ENCODE measurements at regions not wholly inside any gene's neighbourhood (a gene's known extent, or its start where the extent isn't known, plus 50 kb on each side); places are given as distances from the start of the nearest gene placed in this dataset.

- DNase-seq, result no peak
These were observed 1102.8 kb upstream of the KLHL29 start for GRCh38 chr2:22282220-22282619.

DNA sequence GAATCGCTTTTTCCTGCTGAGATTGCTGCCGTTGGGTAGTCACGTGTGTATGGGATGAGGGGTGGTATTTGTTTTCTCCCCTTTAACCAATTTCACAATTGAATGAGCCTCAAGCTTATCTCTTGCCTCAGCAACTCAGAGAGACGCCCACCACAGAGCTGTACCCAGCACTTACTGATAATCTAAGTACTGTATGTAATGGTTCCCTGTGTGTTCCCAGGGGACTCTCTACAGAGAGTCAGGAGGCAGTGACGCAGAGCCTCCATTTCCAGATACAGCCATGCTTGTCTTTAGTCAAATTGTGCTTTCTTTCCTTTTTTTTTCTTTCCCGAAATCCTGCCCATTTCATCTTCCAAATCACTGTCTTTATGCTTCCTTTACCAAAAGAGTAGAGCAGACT, 1102.1 kb upstream of the KLHL29 start:
- no peak for DNase-seq

GRCh38 chr2:22283436-22283835, 1101.5 kb upstream of the KLHL29 start:
- DNase-seq, result no peak

GRCh38 chr2:22290302-22290701, 1094.7 kb upstream of the KLHL29 start:
- DNase-seq, result no peak

- no peak for DNase-seq
These were observed 1094.0 kb upstream of the KLHL29 start for GRCh38 chr2:22290909-22291473.

DNA sequence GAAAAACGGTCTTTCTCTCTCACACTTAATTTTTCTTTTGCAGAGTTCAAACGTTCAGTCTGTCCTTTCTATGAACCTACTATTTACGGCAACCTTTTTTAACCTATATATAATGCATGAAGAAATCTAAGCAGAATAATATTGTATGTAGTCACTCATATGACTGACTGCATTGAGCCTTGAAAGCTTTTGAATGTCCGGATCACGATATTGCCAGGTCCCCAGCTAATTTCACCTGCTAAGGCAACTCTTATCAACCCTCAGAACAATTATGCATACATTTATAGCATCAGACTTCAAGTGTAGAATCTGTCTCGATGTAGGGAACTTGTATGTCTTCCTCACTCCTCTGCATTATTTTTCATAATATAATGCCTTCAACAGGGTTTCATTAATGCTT, 1083.8 kb upstream of the KLHL29 start:
- DNase-seq, result no peak

GRCh38 chr2:22326250-22326649, 1058.7 kb upstream of the KLHL29 start:
- no peak for DNase-seq

DNA sequence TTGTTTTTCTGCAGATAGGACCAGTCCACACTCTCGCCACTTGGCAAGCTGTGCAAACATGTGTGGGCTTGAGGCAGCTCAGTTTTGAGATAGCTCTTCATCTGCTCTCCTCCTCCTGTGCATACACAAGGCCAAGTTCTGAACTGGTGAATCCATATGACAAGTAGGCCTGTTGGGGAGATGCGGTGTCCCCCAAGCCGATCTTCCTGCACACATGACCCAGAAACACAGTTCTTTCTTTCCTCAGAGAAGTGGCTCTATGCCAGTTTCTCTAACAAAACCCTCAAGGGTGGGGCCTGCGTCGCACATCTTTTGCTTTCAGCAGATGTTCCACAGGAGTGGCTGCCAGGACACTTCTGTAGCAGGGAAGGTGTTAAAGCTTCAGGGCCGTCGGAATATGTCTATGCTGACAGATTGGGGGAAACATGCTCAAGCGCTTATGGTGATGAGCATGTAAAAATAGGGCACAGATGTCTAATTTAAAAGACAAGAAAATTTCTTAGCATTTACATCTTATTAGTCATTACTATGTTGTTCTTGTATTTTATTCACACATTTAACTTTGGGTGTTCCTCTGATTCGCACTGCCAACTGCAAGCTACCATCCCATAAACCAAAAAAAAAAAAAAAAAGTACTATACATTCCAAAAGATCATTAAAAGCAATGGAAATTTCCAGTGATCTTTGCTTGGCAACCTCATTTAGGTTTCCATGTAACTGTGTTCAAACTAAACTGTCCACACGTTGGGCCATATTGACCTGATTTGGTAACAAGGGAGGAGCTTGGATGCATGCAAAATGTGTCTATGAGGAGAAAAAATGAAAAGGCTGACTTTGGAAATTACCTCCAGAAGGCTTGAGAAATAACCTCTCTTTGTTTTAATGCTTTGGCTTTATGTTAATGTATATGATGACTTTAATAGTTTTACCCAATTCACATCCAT, 1055.5 kb upstream of the KLHL29 start:
- no peak for DNase-seq

DNA sequence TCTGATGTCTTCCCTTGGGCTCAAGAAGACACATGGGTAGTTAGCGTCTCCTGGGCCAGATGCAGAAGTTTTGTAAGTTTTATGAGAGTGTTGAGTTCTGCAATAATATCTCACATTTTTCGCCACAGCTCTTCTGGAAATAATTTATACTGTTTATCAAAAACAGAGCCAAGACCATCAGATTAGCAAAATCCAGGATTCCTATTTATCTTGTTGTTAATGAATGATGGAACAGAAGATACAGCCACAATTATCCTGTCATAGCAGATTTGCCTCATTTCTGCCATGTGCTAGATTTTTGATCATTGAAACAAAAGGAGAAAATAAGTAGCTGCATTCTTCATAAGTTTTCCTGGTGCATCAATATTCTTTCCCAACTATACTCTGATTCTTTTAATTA, 1048.6 kb upstream of the KLHL29 start:
- no peak for DNase-seq

DNA sequence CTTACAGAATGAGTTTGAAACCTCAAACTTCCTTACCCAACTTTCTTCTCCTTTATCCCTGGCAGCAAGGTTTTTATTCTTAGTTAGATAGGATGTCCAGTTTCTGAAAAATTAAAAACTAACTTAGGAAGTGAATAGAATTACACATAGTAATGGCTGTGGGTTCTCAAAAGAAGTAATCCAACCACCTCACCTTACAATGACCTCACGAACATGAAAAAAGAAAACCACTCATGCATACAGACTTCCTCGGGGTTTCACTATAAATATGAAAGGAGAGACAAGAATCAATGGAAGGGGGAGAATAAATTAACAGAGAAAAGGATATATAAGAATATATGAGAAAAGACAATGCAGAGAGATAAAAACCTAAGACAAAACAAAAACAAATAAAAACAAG, 1044.3 kb upstream of the KLHL29 start:
- DNase-seq, result no peak

DNA sequence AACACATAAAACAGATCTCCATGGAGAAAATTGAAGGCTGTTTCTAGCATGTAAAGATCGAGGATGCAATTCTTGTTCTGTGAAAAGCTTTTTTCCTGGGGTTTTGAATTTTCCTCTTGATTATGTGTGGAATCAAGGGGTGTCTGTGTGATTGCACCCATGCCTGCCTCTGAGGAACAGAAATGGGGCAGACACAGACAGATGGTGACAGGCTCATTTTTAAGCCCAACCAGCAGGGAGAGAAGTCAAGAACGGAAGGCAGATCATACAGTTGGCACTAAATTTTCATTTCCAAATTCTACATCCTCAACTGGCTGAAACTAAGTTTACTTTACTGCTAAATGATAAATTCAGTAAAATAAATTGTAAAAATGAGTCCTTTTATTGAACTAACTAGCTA, 1037.7 kb upstream of the KLHL29 start:
- no peak for DNase-seq

DNA sequence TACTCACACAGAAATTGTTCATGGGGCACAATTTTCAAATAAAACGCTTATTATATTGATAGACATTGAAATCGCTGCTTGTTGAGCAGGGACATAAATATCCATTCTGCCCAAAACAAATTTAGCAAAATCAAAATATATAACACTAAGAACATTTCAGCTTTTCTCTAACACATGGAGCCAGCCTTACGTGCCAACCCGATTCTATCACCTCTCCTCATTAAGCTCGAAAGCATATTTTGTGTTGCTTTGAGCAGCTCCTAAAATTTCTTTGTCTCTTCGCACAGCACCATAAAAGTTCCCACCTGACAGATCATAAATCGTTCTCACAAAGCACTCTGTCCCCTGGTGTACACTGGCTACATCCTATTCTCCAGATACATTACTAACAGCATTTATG, 1034.4 kb upstream of the KLHL29 start:
- no peak for DNase-seq

GRCh38 chr2:22355816-22356433, 1029.1 kb upstream of the KLHL29 start:
- peak; percentile 51 for DNase-seq

- no peak for DNase-seq
These were observed 1025.8 kb upstream of the KLHL29 start for GRCh38 chr2:22359071-22359672.

DNA sequence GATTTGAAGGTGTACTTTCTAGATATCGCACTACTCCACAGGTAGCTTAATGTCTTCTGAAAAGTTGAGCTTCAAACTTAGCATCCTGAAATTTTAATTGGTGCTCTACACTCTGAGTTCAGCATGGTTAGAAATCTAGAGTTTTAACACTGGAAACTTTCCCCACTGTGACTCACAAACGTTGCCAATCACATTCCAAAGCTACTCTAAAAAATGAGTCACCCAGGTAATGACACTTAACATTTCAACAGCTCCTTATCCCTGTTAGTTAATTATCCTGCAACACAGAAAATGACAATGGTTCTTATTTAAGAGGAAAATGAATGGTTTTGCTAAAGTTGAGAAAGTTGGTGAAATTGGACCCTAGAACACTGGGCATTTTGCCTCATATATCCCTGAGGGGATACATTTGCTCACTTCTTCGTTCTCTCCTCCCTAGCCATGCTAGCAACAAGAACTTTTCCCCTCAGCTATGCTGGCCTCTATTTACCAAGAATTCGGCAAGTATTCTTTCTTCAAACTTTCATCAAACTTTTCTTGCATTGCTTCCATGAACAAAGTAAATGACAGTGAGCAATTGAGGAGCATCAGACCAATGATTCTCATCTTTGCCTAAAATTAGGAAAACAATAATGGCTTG, 1024.1 kb upstream of the KLHL29 start:
- no peak for DNase-seq

DNA sequence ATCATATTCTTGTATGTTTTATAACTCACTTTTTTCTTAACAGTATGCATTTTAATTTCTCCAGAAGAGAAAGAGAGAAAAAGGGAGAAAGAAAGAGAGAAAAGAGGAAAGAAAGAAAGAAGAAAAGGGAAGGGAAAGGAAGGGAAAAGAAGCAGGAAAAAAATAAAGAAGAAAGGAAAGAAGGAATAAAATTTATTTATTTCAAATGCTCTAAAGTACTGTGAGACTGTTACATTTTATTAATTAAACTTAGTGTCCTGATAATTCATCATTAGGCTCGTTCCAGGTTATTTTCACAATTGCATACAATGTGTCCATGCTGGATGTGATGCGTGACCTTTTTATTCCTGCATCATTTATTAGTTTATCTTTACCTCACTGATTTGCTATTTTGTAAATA, 1023.4 kb upstream of the KLHL29 start:
- no peak for DNase-seq

DNA sequence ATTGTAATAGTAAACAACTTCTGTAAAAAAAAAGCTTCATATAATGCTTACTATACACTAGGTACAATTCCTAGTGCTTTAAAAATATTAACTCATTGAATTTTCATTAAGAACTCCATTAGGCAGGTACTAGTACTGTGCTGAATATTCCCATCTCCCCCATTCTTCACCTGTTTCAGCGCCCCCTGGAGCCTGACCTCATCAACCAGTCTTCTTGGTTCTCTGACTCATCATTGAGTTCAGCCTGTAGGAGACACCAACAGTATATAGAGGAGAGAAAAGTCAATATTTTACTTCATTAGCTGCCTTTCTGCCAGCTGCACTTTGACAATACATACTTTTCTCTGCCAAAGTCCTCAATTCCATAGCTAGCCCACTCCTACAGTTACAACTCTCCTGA, 1009.9 kb upstream of the KLHL29 start:
- no peak for DNase-seq

DNA sequence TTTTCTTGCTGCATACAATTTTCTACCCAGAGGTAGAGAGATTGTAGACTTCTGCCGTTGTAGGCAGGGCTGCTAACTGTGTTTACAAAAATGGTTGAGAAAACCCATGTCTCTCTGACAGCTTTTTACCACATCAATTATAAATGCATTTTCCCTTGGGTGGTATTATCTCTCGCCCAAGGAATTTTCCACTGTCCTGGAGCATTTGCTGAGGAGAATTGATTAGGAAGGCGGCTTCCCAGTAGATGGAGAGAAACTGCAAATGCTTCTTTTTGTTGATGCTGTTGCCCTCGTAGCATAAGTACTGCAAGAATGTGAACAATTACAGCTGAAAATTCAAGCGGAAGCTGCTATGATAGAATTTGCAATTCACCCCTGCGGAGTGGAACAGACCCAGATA, 1007.7 kb upstream of the KLHL29 start:
- DNase-seq, result no peak

DNA sequence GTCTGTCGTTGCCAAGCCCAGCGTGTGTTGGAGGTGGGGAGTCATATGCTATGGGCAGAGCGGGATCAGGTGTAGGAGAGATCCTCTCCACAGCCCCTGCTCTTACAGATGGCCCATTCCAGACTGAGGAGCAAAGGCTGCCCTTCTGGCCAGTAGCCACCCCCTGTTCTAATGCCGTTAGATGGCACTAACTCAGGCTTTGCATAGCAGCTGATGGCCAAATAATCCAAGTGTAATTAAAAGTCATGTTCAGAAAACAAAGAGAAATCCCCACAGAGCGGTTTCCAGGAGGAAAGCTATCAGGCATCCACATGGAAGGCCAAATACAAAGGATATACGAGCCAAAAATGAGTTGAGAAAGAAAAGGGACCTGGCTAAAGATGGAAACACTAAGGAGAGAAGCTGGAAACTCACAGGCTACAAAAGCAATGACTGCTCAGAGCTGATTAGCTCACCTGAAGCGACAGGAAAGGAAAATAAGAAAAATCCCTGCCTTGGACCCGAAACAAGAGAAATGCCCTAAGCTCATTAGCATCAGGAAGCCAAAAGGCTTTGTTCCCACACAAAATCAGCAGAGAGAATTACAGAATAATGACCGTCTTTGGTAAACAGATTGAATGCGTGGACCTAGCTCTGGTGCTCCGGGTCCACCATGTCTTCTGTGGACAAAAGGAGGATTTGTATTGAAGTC, 1002.4 kb upstream of the KLHL29 start:
- no peak for DNase-seq

DNA sequence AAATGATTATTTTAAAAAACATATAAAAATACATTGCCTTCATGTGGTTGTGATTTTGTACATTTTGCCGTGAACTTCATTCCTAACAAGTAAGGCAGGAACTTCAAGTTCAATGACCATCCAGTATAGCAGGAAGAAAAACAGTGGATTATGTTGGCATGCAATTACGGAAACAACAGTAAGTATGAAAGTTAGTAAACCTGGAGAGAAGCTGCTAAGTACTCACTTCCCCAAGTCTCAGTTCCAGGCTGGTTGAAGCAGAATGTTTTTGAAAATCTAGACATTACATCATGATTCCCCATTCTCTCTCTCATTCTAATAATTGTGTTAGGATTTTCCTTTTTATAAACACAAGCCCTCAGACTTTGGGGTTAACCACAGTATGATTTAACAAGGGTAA, 987.1 kb upstream of the KLHL29 start:
- DNase-seq, result no peak

DNA sequence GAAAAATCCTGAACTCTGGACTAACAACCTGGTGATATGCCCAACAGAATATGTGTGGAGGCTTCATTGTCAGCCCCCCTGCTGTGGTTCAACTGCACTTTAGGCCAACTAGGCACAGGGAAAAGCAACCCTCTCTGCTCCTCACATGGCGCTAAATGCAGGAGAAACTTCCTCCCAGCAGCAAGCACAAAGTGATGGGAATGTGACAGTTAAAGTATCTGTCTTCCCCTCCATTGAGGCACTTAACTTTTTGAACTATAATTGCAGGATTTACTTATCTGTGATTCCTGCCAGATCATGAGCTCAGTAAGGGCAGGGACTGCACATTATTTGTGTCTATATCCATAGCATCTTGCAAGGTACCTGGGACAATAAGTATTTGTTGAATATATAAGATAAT, 981.2 kb upstream of the KLHL29 start:
- no peak for DNase-seq

- DNase-seq, result no peak
These were observed 978.4 kb upstream of the KLHL29 start for GRCh38 chr2:22406625-22407024.

GRCh38 chr2:22420076-22420475, 964.9 kb upstream of the KLHL29 start:
- DNase-seq, result no peak
